ENCODE measurements at regions not wholly inside any gene's neighbourhood (a gene's known extent, or its start where the extent isn't known, plus 50 kb on each side); places are given as distances from the start of the nearest gene placed in this dataset.

DNA sequence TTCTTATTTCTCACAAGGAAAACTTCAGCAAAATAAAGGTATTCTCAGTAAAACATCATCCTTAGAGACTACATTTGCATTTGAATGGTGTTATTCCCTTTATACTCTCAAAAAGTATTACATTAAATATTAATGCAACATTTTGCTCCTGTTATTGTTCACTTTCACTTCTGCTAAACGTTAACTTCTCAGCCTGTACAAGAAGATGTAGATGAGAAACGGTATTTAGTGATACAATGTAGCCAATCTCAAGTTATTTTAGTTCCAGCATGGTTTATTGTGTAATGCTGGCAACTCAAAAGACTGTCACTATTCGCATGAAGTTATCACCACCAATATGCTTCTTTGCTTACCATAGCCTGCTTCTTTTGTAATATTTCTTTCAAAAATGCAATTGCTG is 514.1 kb downstream of the CPS1 start:
- DNase-seq = no peak

GRCh38 chr2:211077216-211077767 is 520.9 kb downstream of the CPS1 start:
- DNase-seq = no peak

DNA sequence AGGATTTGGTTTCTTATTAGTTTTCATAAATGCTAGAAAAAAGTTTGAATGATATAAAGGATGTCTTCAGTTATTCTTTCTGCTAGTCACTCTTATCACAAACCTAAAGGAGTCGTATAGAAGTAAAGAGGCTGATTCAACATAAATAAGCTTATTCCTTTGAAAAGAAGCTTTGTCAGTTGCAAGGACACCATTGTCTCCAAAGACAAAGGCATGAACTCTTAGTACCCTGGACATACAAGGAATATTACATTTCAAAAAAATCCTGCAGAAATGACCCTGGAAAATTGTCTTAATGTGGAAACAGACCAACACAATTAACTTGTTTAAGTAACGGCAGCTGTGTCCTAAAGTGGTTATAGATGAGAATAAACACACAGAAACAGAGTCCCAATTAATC is 528.0 kb downstream of the CPS1 start:
- no peak for DNase-seq

DNA sequence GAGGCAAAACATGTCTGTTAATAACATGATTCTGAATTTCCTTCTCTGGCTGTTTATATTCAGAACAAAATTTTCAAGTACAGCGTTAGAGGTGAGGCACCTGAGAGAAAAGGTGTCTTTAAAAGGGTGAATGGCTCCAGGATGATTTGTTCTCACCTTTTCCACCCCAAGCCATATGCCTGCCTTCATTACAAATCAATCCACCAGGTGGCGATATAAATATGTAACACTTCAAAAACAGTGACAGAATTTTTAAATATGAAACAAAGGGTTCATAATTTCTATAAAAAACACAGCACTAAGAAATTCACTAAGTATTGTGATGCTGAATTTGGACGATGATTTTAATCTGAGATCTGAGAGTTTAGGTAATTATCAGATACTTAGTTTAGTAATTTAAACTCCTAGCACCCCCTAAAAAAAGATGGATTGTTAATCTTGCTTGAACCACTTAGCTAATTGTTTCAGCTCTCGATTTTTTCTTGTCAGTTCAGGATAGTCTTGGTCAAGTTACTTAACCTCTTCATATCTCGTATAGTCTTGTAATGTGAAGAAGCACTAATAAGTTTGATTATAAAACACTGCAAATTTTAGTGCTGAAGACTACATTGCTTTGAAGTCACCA is 528.8 kb downstream of the CPS1 start:
- no peak for DNase-seq

GRCh38 chr2:211086049-211086448 is 529.6 kb downstream of the CPS1 start:
- no peak for DNase-seq

- no peak for DNase-seq
These were observed 532.7 kb downstream of the CPS1 start for GRCh38 chr2:211089127-211089526.

DNA sequence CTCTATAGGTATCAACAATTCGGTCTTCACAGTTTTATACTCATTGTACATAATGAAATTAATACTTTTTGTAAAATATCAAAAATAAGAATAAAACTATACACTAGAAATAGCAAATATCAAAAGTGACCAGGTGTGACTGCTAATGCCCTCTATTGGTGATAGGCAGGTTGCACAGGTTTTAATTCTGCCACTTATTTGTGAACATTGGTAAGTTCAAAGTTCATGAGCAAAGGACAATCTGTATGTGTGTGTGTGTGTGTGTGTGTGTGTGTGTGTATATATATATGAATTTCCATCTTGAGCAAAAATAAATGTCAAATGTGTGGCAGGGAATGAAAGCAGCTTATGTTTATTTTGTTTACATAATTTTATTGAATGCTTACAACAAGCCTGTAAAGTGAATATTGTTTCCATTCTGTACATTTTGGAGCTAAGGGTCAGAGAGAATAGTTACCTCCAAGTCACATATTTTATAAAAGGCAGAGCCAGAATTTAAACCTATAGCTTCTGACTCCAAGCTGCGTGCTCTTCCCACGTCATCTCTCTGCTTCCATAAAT is 537.4 kb downstream of the CPS1 start:
- no peak for DNase-seq

DNA sequence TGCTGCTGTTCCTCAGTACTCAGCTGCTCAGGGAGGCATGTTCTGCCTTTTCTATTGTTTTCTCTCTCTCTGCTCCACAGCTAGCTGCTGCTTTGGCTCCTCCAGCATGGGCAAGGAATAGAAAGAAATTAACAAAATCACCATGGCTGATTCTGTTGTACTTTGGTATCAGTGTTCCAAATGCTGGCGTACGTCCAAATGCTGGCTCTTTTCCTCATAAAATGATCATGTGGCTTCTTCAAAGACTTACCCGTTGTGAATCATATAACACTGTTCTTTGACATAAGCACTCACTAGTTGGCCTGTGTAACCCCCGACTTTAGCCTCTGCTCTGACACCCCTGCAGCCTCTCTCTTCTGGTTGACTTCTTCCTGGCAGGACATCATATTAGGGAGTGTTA is 547.6 kb downstream of the CPS1 start:
- no peak for DNase-seq

GRCh38 chr2:211113334-211114175 is 557.2 kb downstream of the CPS1 start:
- no peak for DNase-seq

- DNase-seq = no peak
These were observed 558.5 kb downstream of the CPS1 start for GRCh38 chr2:211114826-211115455.

- no peak for DNase-seq
These were observed 560.6 kb downstream of the CPS1 start for GRCh38 chr2:211117026-211117425.

- DNase-seq = no peak
These were observed 569.9 kb downstream of the CPS1 start for GRCh38 chr2:211126256-211126655.

DNA sequence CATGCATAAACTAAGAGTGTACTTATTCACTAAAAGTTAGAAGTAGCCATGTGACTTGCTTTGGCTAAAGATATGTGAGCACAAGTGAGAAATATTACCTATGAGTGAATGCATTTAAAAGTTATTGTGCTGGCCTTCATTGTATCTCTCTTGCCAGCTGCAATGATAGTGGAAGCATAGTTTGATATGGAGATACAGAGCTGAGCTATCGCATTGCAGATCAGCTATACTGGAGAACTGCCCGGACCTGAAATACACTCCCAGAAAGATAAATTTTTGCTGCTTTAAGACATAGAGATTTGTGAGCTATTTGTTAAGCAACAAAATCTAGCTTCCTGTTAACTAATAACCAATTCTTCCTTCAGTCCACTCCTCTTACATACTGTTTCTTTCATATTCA is 571.1 kb downstream of the CPS1 start:
- no peak for DNase-seq

DNA sequence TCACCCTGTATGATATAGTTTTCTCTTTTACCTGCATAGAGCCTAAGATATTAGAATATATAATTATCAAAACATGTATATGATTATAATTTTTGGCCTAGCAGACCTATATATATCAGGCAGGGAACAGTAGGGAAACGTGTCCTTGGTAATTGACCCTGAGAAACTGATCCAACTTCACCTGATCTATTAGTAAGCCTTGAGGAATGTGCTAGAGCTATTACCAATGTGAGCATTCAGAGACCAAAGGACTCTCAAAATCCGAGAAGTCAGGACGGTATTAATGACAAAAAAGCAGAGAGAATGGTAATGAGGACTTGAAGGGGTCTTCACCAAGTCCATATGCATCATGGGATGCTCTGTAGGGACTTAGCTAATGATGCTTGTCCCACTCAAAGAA is 571.9 kb downstream of the CPS1 start:
- no peak for DNase-seq

- DNase-seq = no peak
These were observed 573.4 kb downstream of the CPS1 start for GRCh38 chr2:211129798-211130197.

DNA sequence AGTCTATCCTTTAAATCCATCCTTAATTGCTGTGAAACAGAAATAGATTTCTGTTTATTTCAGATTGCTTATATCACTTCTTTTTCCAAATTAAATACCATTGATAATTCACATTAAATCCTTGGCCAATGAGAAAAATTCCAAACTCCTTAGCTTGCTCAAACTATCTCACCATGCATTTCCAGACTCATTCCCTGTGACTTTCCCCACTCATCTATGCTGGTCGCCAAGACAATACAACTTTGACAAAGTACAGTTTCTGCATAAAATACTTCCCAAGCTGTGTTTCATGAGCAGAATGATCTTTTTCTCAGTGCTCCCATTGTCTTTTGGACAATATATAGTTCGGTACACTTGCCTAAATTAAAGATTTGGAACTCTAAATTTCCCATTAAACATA is 575.6 kb downstream of the CPS1 start:
- DNase-seq = no peak

GRCh38 chr2:211132573-211132972 is 576.2 kb downstream of the CPS1 start:
- DNase-seq = no peak

DNA sequence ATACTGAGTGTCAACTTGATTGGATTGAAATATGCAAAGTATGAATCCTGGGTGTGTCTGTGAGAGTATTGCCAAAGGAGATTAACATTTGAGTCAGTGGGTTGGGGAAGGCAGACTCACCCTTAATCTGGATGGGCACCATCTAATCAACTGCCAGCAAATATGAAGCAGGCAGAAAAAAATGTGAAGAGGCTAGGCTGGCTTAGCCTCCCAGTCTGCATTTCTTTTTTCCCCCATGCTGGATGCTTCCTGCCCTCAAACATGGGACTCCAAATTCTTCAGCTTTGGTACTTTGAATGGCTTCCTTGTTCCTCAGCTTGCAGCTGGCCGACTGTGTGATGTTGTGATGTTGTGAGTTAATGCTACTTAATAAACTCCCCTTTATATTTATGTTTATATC is 577.4 kb downstream of the CPS1 start:
- no peak for DNase-seq

DNA sequence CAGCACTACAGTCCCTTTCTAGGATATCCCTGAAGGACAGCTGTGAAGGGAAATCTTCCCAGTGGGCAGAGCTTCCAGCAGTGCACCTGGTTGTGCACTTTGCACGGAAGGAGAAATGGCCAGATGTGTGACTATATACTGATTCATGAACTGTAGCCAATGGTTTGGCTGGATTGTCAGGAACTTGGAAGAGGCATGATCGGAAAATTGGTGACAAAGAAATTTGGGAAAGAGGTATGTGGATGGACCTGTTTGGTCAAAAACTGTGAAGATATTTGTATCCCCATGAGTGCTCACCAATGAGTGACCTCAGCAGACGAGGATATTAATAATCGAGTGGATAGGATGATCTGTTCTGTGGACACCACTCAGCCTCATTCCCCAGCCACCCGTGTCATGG is 582.2 kb downstream of the CPS1 start:
- DNase-seq = no peak

GRCh38 chr2:211141646-211142045 is 585.2 kb downstream of the CPS1 start:
- DNase-seq = no peak

DNA sequence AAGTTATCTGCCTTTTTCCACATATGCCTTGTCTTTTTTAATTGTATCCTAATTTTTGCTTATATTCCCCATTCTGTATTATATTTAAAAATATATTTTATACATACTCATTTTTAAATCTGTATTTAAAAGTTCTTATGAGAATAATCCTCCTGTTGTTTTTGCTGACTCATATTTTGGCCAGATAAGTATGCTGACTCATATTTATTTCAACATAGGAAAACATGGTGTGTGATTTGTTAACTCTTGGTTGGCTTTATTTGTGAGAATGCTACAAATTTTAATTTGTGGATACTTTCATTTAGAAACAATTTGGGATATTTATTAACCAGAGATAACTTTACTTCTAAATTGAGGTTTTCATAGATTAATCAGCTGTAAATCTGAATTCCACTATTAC is 587.7 kb downstream of the CPS1 start:
- DNase-seq = no peak

DNA sequence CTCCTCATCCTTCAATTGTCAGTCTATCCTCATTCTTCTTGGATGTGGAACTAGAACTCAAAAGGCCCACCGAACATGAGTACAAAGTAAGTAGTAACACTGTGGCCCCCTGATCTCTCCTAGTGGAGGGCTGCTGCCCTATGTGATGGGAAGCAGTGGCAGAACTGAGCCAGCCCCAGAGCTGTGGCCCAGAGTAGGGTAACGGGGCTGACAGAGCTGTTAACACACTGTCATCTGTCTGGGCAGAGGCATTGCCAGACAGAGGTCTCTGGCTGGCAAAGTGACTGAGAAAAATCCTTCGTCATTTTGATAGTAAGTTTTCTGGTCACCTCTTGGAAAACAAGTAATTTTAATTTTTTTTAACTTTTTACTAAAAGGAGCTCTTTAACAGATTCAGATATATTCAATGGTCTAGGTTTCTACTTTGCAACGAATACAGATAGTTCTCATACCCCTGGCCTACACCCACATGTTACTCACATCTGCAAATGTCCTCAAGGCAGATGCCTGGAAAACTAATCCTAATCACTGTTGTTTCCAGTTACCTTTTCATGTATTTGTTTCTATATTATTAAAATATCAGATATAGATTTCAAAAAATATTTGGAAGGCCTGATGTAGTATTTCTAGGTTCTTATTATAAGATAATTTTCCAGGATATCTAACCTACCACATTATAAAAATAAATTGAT is 588.7 kb downstream of the CPS1 start:
- DNase-seq = no peak

GRCh38 chr2:211149731-211150130 is 593.3 kb downstream of the CPS1 start:
- no peak for DNase-seq
